ENCODE measurements at regions not wholly inside any gene's neighbourhood (a gene's known extent, or its start where the extent isn't known, plus 50 kb on each side); places are given as distances from the start of the nearest gene placed in this dataset.
"Not testable (repeated sequence)": the region's sequence is repeated elsewhere in the genome, so short reads cannot be mapped to it uniquely, and the experiment has no call there.

GRCh38 chr14:85350667-85351066, 179.3 kb upstream of the FLRT2 start:
- Histone ChIP-seq H3K4me3 (no peak overlapping the region), H3K27ac (no peak overlapping the region), H3K27me3 (no peaks in the 10 kb centered on the region), H3K36me3 (replicated peaks in 1 of 2) (no peaks in the 10 kb centered on the region), H3K9me3 (replicated peaks in 1 of 3) (no peaks in the 10 kb centered on the region), H3K4me1 (replicated peaks in 1 of 2) (no peaks in the 10 kb centered on the region)
- WGBS, 4 donors, result 63 to 71% (median 68%) methylated on average over 3 of the region's 3 CpGs
- intact Hi-C loops (cut with DNase I), result no loop called here
- no peak for TF ChIP-seq POLR2A (IDR thresholded peaks at IDR 0.05)
- TF ChIP-seq CTCF (IDR thresholded peaks at IDR 0.05), result no peak
- no peak for DNase-seq

GRCh38 chr14:85352588-85352987, 177.4 kb upstream of the FLRT2 start:
- H3K4me3 ChIP-seq; DNase-seq; H3K27me3 ChIP-seq; H3K27ac ChIP-seq; H3K4me1 ChIP-seq (replicated peaks in 1 of 2); intact Hi-C loops (cut with DNase I); H3K9me3 ChIP-seq (replicated peaks in 1 of 3); H3K36me3 ChIP-seq (replicated peaks in 1 of 2): not testable (repeated sequence)
- 92 to 100% (median 96%) methylated on average over 7 to 26 of the region's 26 CpGs for WGBS, 4 donors

GRCh38 chr14:85357120-85357519, 172.8 kb upstream of the FLRT2 start:
- no peak overlapping the region for H3K27ac ChIP-seq
- TF ChIP-seq CTCF (IDR thresholded peaks at IDR 0.05) (no peak), POLR2A (IDR thresholded peaks at IDR 0.05) (no peak)
- no peaks in the 10 kb centered on the region for H3K4me1 ChIP-seq (replicated peaks in 1 of 2)
- no peaks in the 10 kb centered on the region for H3K36me3 ChIP-seq (replicated peaks in 1 of 2)
- no peaks in the 10 kb centered on the region for H3K27me3 ChIP-seq
- WGBS, 4 donors, result 79 to 90% (median 83%) methylated on average over 5 of the region's 5 CpGs
- no peaks in the 10 kb centered on the region for H3K9me3 ChIP-seq (replicated peaks in 1 of 3)
- DNase-seq, result no peak
- intact Hi-C loops (cut with DNase I), result no loop called here
- no peak overlapping the region for H3K4me3 ChIP-seq

GRCh38 chr14:85358136-85358785, 171.7 kb upstream of the FLRT2 start:
- Histone ChIP-seq H3K36me3 (replicated peaks in 1 of 2) (no peaks in the 10 kb centered on the region), H3K27me3 (no peaks in the 10 kb centered on the region), H3K4me3 (no peak overlapping the region), H3K4me1 (replicated peaks in 1 of 2) (no peaks in the 10 kb centered on the region), H3K9me3 (replicated peaks in 1 of 3) (no peaks in the 10 kb centered on the region), H3K27ac (no peak overlapping the region)
- no peak for DNase-seq
- WGBS, 4 donors, result 81 to 85% (median 85%) methylated on average over 1 of the region's 1 CpG
- intact Hi-C loops (cut with DNase I), result no loop called here
- TF ChIP-seq CTCF (IDR thresholded peaks at IDR 0.05) (no peak), POLR2A (IDR thresholded peaks at IDR 0.05) (no peak)

- DNase-seq, result no peak
- Histone ChIP-seq H3K36me3 (replicated peaks in 1 of 2) (no peaks in the 10 kb centered on the region), H3K4me1 (replicated peaks in 1 of 2) (no peaks in the 10 kb centered on the region), H3K9me3 (replicated peaks in 1 of 3) (no peaks in the 10 kb centered on the region), H3K27ac (no peak overlapping the region), H3K27me3 (no peaks in the 10 kb centered on the region), H3K4me3 (no peak overlapping the region)
- intact Hi-C loops (cut with DNase I), result no loop called here
- TF ChIP-seq POLR2A (IDR thresholded peaks at IDR 0.05) (no peak), CTCF (IDR thresholded peaks at IDR 0.05) (no peak)
Measured at GRCh38 chr14:85359505-85359904, 170.4 kb upstream of the FLRT2 start.
